ENCODE measurements at regions not wholly inside any gene's neighbourhood (a gene's known extent, or its start where the extent isn't known, plus 50 kb on each side); places are given as distances from the start of the nearest gene placed in this dataset.

DNA sequence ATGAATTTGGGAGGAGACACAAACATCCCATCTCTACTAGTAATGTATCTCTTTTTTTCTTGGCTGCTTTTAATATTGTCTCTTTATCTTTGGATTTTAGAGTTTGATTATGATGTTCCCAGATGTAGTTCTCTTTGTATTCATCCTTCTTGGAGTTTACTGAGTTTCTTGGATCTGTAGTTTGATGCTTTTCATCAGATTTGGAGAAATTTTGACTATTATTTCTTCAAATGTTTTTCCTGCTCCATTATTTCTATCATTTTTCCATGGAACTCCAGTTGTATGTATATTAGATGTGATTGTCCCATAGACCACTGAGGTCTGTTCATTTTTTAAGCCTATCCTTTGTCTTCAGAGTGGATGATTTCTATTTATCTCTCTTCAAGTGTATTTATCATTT, 90.7 kb upstream of the ARHGAP5 start (continued):
- TF ChIP-seq, protein P1, sequence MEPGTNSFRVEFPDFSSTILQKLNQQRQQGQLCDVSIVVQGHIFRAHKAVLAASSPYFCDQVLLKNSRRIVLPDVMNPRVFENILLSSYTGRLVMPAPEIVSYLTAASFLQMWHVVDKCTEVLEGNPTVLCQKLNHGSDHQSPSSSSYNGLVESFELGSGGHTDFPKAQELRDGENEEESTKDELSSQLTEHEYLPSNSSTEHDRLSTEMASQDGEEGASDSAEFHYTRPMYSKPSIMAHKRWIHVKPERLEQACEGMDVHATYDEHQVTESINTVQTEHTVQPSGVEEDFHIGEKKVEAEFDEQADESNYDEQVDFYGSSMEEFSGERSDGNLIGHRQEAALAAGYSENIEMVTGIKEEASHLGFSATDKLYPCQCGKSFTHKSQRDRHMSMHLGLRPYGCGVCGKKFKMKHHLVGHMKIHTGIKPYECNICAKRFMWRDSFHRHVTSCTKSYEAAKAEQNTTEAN (CRISPR knock-in tag; IDR thresholded peaks at IDR 0.05) = no peak
- TF ChIP-seq ZFP36 (IDR thresholded peaks at IDR 0.05; ENCODE audit: low read depth, low read length, partially characterized antibody) = no peak
- no peak for TF ChIP-seq RUNX1 (IDR thresholded peaks at IDR 0.05; ENCODE audit: low read depth)
- TF ChIP-seq, protein P2, sequence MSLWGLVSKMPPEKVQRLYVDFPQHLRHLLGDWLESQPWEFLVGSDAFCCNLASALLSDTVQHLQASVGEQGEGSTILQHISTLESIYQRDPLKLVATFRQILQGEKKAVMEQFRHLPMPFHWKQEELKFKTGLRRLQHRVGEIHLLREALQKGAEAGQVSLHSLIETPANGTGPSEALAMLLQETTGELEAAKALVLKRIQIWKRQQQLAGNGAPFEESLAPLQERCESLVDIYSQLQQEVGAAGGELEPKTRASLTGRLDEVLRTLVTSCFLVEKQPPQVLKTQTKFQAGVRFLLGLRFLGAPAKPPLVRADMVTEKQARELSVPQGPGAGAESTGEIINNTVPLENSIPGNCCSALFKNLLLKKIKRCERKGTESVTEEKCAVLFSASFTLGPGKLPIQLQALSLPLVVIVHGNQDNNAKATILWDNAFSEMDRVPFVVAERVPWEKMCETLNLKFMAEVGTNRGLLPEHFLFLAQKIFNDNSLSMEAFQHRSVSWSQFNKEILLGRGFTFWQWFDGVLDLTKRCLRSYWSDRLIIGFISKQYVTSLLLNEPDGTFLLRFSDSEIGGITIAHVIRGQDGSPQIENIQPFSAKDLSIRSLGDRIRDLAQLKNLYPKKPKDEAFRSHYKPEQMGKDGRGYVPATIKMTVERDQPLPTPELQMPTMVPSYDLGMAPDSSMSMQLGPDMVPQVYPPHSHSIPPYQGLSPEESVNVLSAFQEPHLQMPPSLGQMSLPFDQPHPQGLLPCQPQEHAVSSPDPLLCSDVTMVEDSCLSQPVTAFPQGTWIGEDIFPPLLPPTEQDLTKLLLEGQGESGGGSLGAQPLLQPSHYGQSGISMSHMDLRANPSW (CRISPR knock-in tag; IDR thresholded peaks at IDR 0.05) = no peak
- TF ChIP-seq GTF2E2 (tag; IDR thresholded peaks at IDR 0.05) = no peak
- no peak for TF ChIP-seq ZC3H4 (CRISPR knock-in tag; IDR thresholded peaks at IDR 0.05; ENCODE audit: borderline replicate concordance)
- TF ChIP-seq, protein P3, sequence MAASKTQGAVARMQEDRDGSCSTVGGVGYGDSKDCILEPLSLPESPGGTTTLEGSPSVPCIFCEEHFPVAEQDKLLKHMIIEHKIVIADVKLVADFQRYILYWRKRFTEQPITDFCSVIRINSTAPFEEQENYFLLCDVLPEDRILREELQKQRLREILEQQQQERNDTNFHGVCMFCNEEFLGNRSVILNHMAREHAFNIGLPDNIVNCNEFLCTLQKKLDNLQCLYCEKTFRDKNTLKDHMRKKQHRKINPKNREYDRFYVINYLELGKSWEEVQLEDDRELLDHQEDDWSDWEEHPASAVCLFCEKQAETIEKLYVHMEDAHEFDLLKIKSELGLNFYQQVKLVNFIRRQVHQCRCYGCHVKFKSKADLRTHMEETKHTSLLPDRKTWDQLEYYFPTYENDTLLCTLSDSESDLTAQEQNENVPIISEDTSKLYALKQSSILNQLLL (CRISPR knock-in tag; IDR thresholded peaks at IDR 0.05; ENCODE audit: borderline replicate concordance) = no peak
- no peak for TF ChIP-seq ZNF121 (CRISPR knock-in tag; conservative IDR thresholded peaks at IDR 0.05)
- no peak for TF ChIP-seq NBN (IDR thresholded peaks at IDR 0.05; ENCODE audit: low read depth)
- TF ChIP-seq CGGBP1 (CRISPR knock-in tag; IDR thresholded peaks at IDR 0.05) = no peak
- TF ChIP-seq ZMIZ1 (IDR thresholded peaks at IDR 0.05; ENCODE audit: low read depth in 2 of 2, low read length in 2 of 2) = no peak
